GM18502 (cell line): ENCODE measurements at regions not wholly inside any gene's neighbourhood (a gene's known extent, or its start where the extent isn't known, plus 50 kb on each side); places are given as distances from the start of the nearest gene placed in this dataset.

Experiments used
- ATAC-seq: cut with Tn5 transposase; IDR thresholded peaks from one replicate; pipeline ENCODE4 v1.9.1; 2021; ENCODE audit warnings: mild to moderate bottlenecking; ENCODE audit not compliant: unreplicated experiment, poor library complexity

DNA sequence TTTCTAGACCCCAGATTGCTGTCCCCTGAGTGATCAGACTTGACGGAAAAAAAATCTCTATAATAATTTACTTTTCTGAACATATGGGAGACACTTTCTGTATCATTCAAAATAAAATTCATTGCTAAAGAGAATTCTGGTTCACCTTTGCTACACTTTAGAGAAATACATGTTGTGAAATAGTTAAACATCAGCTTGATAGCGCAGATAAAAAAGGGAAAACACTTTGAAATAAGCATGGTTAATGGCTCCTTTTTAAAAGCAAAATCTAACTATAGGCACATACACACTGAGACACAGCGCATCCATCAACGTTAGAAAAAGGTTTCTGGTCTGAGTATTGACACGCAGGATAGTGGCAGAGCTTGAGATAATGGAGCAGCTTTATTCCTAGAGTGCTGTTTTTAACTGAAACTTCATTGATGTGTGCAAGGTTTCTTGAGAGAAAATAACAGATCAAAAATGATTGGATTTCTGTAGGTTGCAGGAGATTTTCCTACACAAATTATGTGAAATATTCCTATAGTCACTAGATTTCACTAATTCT is 341.2 kb downstream of the MZT1 start:
- no peak for ATAC-seq

GRCh38 chr13:72384879-72385278 is 342.6 kb downstream of the MZT1 start:
- ATAC-seq, result no peak

GRCh38 chr13:72384186-72384823 is 343.1 kb downstream of the MZT1 start:
- ATAC-seq, result no peak

DNA sequence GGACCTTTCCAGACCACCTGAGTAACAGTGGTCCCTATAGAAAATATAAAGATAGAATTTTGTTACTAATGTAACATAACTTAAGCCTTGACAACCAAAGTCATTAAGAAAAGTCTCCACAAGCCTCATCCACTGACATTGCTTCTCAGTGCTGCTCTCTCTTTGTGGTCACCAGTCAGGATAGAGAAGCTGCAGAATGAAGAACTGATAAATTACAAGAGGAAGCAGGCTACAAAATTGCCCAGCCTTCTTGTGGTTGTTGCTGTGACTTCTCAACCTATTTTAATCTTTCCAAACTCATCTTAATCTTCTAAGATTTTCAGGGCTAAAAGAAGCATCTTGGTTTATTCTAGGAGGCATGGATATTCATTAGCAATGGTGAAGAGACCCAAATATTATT is 343.8 kb downstream of the MZT1 start:
- no peak for ATAC-seq

DNA sequence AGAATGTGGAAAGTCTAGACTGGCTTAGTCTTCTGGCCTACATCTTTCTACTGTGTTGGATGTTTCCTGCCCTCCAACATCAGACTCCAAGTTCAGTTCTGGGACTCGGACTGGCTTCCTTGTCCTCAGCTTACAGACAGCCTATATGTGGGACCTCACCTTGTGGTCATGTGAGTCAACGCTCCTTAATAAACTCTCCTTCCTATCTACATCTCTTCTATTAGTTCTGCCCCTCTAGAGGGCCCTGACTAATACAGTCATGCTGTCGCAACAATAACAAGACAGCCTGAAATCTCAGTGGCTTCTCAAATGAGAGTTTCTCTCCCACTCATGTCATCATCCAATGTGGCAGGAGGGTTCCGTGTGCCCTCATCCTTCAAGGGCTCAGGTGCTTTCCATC is 347.8 kb downstream of the MZT1 start:
- no peak for ATAC-seq

DNA sequence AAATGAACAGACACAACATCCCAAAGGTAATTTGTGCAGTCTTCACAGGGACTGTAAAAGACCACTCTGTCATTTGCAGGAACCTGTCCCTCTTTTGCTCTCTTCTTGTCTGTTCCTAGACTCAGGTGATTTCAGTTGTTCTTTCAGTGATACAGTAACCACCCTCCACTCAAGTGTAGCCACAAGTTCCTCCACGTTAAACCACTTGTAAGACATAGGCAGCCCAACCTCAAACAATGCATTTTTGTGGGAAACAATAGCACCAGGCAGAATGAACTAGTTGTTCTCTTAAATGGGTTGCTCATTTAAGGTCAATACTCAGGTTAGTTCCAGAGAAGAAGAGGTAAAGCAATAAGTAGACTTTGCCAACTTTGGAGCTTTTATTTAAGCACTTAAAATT is 359.4 kb downstream of the MZT1 start:
- ATAC-seq, result no peak

DNA sequence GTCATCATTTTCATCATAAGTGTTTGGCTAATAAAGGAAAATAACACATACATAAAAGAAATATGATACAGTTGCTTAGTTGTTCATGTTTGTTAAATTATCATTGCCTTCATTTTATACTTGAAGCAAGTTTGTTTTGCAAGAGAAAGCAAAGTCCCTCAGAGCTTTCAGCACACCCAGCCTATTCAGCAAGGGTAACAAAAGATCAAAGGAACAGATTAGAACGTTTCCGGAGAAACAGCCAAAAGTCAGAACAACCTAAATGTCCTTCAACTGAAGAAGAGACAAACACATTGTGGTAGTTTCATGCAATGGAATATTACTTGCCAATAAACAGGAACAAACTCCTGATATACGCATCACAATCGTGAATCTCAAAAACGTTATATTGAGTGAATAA is 380.7 kb downstream of the MZT1 start:
- no peak for ATAC-seq

DNA sequence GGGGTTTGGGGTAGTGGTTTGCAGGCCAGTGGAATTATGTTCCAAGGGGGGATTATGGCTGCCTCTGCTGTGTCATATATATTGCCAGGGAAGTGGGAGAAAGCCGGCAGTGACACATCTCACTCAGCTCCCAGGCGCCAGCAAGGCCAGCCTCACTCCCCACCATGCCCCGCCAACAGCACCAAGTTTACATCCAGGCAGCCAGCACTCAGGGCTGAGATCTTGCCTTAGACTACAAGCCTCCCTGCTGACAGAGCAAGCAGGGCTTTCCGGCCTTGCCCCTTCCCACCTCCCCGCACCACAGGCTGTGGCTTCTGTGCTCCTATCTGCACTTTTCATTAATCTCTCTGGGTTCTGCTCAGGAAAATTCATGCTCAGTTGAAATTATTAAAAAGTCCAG is 385.1 kb downstream of the MZT1 start:
- ATAC-seq, result no peak

DNA sequence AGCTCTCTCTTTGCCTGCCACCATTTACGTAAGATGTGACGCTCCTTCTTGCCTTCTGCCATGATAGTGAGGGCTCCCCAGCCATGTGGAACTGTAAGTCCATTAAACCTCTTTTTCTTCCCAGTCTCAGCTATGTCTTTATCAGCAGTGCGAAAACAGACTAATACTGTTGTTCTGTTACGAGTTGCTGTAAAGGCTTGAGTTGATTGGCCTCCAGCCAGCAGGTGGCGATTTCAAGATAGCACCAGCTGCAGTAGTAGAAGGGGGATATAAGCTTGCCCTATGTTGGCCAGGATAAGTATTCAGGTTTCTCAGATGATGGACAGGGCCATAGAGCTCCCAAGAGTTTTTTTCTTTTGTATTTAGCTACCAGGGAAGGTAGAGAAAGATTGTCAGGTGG is 385.5 kb downstream of the MZT1 start:
- ATAC-seq, result no peak

DNA sequence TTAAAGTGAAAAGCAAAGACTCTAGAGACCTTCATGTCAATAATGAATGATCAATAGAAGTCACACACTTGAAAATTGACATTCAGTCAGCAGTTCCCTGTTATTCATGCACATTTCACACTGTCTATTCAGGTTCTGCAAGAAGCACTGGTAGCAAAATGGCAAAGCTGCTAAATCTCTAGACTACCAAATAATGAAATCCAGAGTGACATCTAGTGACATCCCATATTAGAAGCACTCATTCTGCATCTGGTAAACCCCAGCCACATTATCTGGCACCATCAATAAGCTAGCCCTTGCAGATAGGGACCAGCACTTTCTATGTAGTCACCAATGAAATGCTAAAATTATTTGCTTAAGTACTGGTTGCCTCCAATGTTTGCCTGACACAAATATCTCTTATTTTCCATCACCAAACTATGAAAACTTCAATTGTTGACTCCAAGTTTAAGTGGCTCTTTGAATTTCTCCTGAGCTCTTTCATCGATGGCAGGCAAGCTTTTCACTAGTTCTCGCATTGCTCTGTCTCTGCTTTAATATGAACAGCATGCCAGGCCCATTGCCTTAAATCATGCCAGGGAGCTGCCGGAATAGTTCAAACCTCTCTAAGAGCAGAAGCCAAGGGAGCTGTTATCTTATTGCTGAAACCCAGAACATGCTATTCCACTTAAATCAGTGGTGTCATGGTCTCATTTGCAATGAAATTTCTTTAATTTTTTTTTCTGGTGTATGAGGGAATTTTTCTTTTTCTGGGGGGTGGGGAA is 409.9 kb downstream of the MZT1 start:
- no peak for ATAC-seq

DNA sequence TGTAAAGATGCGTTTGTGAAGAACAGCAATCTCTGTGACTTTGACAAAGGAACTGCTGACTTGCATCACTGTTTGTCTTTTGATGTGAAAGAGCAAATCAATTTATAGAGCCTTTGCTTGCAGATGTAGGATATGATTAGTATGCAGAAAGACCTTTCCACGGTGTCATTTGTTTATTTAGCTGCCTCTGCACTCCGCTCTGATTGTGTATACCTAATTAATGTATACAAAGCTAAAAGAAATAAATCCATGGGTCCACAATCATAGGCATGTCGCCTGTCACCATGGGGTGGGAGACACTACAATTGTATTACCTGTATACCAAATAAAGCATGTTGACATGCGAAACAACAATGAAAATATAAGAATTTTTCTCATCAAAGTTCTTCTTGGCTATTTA is 410.7 kb downstream of the MZT1 start:
- ATAC-seq, result no peak

DNA sequence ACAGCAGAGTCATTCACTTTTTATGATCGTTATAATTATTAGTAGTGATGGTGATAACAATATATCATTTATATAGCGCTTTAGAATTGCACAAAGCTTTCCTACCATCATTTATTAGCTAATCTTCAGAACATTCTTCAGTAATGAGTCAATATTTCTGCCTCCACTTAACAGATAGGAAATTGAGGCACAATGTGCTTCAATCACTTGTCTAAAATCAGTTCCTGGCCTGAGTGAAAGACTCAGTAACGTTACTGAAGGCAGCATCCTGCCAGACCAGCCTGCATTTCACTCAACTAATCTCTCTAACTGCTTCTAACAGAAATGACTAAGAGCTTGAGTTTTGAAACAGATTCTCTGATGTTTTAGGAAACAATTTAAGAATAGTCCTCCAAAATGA is 412.1 kb downstream of the MZT1 start:
- no peak for ATAC-seq

DNA sequence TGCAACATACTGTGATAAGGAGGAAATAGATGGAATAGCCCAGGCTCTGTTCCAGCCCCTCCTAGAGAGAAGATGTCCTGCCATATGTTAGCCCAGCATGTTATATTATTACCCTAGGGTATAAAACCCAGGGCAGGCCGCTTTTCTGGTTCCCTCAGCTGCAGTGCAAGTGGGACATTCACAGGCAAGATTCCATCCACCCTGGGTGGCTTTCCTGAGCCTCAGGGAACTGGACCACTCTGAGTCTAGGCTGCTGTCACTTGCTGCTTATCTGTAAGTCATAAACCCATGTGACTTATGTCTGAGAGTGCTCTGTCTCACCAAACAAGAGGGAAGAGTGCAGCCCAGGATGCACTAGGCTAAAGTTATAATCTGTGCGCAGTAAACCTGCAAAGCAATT is 413.2 kb downstream of the MZT1 start:
- ATAC-seq, result no peak

- no peak for ATAC-seq
Observed at GRCh38 chr13:72313546-72313945, 413.9 kb downstream of the MZT1 start.

DNA sequence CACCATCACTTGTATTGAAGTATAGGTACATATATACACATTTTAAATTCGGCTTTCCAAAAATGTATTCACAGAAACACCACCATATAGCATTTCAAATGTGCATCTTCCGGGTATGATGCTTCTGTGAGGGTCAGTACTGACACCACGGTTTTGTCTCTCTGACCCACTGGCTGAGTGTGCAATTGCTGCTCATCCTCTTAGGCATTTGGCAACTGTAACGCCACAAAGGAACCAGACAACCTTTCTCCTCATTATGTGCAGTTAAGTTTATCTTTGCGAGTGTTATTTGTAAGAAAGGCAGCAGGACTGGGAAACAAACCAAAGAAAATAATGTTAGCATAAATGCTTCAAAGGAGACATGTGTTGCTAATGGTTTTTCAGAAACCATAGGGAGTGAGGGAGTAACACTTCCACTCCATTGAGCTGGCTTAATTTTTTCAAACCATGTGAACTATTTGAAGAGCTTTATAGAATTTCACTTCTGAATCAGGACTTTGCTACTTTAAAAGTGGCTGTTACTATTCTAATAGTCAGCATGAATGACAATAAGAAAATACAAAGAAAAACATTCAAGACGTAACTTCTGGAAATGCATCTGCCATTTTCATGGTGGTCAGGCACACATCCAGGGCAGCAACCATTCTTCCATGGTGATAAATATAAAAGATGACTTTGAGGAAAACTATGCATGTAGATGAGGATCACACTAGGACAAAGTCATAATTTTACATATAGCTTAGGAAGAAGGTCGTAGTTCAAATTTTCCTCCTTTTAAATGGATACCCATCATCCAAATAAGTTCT is 423.3 kb downstream of the MZT1 start:
- no peak for ATAC-seq

- no peak for ATAC-seq
Observed at GRCh38 chr13:72296246-72296645, 429.2 kb upstream of the DACH1 start.

DNA sequence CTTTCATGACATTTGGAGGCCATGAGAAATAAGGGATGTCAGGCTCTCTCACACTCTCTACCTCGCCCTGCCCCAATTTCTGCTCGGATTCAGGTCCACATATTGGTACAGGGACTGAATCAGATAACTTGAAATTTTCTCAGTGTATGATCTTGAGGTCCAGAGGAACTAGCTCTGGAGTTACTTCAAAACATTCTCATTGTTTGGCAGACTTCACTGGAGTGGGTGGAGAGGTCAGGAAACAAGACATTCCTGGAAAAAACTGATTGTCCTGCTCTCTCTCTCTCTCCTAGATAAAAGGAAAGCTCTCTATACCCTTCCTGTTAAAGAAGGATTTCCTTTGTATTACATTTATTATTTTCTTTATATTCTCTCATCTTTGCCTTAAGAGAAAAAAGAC is 428.1 kb upstream of the DACH1 start:
- no peak for ATAC-seq

- no peak for ATAC-seq
Observed at GRCh38 chr13:72293206-72293605, 426.2 kb upstream of the DACH1 start.

- ATAC-seq, result no peak
Observed at GRCh38 chr13:72290962-72291681, 424.1 kb upstream of the DACH1 start.

GRCh38 chr13:72286421-72286820 is 419.4 kb upstream of the DACH1 start:
- no peak for ATAC-seq
